Lower leg skin (tissue), 4 donors: ENCODE measurements at regions not wholly inside any gene's neighbourhood (a gene's known extent, or its start where the extent isn't known, plus 50 kb on each side); places are given as distances from the start of the nearest gene placed in this dataset.

Experiments
- DNase-seq, 2 donors: peaks; one replicate each; pipeline ENCODE4 v3.0.0-alpha.2; 2019; ENCODE audit warnings: low spot score in 2 of 2
- H3K4me3 ChIP-seq: fragments of 200-600 bp; sonication (generic); 2 replicates; pipeline ENCODE4 v1.5.1; 2017; ENCODE audit warnings: mild to moderate bottlenecking, low read depth; ENCODE audit not compliant: poor library complexity, severe bottlenecking
- POLR2A ChIP-seq, 2 donors: fragments of 450-650 bp; IDR thresholded peaks; one replicate each; pipeline ENCODE4 v1.6.1; 2016 to 2017; ENCODE audit warnings: antibody characterized with exemption in 2 of 2, mild to moderate bottlenecking in 1 of 2, moderate library complexity in 1 of 2
- WGBS, 2 donors: methylation state at CpG; one replicate each; pipeline ENCODE4 v1.1.5; 2018; 5-methylcytosine and 5-hydroxymethylcytosine counted together
- intact Hi-C: fragments of 100-400 bp; cut with DNase I; formaldehyde crosslinking; loops from one replicate; pipeline ENCODE4 v1.15.0; 2023; ENCODE audit warnings: low total_unique reads
- TF ChIP-seq, protein P1 (sequence below), 3 donors: fragments of 450-650 bp; IDR thresholded peaks; one replicate each; pipeline ENCODE4 v1.5.1; 2016; ENCODE audit warnings: antibody characterized with exemption in 3 of 3, mild to moderate bottlenecking in 3 of 3, moderate library complexity in 2 of 3

GRCh38 chr14:62329427-62329826 is 567.2 kb downstream of the SNAPC1 start:
- intact Hi-C loops, result no loop called here
- DNase-seq, result no peak
- TF ChIP-seq, protein P1, sequence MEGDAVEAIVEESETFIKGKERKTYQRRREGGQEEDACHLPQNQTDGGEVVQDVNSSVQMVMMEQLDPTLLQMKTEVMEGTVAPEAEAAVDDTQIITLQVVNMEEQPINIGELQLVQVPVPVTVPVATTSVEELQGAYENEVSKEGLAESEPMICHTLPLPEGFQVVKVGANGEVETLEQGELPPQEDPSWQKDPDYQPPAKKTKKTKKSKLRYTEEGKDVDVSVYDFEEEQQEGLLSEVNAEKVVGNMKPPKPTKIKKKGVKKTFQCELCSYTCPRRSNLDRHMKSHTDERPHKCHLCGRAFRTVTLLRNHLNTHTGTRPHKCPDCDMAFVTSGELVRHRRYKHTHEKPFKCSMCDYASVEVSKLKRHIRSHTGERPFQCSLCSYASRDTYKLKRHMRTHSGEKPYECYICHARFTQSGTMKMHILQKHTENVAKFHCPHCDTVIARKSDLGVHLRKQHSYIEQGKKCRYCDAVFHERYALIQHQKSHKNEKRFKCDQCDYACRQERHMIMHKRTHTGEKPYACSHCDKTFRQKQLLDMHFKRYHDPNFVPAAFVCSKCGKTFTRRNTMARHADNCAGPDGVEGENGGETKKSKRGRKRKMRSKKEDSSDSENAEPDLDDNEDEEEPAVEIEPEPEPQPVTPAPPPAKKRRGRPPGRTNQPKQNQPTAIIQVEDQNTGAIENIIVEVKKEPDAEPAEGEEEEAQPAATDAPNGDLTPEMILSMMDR (IDR thresholded peaks at IDR 0.05), result no peak
- no peak for TF ChIP-seq POLR2A (IDR thresholded peaks at IDR 0.05)
- 46 to 47% methylated on average over 2 of the region's 2 CpGs for WGBS, 2 donors
- no peak overlapping the region for H3K4me3 ChIP-seq

DNA sequence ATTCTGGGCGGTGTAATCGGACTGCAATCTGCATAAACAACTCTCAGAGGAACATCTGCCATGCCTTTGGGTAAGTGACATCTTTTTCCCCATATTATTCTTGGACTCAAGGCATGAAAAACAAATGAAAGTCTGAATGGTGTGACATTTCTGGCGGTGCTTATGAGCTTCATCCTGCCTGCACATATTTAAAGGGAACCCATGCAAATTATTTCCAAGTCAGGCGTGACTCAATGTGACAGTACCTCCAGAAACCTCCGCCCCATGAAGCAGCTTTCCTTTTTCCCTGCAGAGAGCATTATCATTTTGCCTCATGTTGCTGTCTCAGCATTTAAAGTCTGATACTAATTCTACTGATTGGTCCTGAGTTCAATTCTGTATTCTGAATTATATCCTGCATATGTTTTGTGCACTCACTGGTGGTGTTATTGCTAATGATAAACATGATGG is 585.4 kb downstream of the SNAPC1 start:
- no peak for DNase-seq
- no peak overlapping the region for H3K4me3 ChIP-seq
- WGBS, 2 donors, result 78% methylated on average over 5 of the region's 5 CpGs
- no peak for TF ChIP-seq POLR2A (IDR thresholded peaks at IDR 0.05)
- TF ChIP-seq, protein P1 (IDR thresholded peaks at IDR 0.05), result no peak
- intact Hi-C loops, result no loop called here

DNA sequence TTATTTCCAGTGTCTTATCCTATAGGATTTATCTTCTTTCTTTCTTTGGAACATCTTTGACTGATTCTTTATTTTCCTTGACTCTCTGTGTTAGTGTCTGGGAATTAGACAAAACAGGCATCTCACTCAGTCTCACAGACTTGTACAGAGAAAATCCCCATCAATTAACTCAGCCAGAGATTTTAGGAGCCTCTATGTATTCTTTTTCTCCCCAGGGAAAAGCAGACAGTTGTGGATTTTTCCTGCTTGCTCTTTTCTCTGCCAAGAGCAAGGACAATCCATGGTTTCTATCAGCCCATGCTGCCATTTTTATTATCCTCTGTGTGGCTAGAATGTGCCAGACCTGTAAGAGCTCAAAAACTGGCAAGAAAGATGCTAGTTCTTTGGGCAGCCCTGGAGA is 595.1 kb downstream of the SNAPC1 start:
- no peak for DNase-seq
- no peak for TF ChIP-seq POLR2A (IDR thresholded peaks at IDR 0.05)
- TF ChIP-seq, protein P1 (IDR thresholded peaks at IDR 0.05), result no peak
- no peak overlapping the region for H3K4me3 ChIP-seq
- intact Hi-C loops, result no loop called here

DNA sequence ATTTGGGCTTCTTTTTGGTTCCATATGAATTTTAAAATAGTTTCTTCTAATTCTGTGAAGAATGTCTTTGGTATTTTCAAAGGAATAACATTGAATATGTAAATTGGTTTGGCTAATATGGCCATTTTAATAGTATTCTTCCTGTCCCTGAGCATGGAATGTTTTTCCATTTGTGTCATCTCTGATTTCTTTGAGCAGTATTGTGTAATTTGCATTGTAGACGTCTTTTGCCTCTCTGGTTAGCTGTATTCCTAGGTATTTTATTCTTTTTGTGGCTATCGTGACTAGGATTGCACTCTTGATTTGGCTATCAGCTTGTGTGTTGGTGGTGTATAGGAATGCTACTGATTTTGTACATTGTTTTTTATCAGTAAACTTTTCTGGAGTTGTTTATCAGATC is 601.9 kb downstream of the SNAPC1 start:
- no peak for TF ChIP-seq POLR2A (IDR thresholded peaks at IDR 0.05)
- TF ChIP-seq, protein P1 (IDR thresholded peaks at IDR 0.05), result no peak
- WGBS, 2 donors, result 69 to 76% methylated on average over 2 of the region's 2 CpGs

DNA sequence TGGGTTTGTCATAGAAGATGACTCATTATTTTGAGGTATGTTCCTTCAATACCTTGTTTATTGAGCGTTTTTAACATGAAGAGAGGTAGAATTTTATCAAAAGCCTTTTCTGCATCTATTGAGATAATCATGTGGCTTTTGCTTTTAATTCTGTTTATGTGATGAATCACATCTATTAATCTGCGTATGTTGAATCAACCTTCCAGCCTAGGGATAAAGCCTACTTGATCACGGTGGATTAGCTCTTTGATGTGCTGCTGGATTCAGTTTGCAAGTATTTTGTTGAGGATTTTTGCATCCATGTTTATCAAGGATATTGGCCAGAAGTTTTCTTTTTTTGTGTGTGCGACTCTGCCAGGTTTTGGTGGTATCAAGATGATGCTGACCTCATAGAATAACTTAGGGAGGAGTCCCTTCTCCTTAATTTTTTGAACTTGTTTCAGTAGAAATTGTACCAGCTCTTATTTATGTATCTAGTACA is 602.6 kb downstream of the SNAPC1 start:
- 47 to 53% methylated on average over 4 of the region's 4 CpGs for WGBS, 2 donors

More for the DNA sequence above, 601.9 kb downstream of the SNAPC1 start:
- H3K4me3 ChIP-seq, result no peak overlapping the region
- DNase-seq, result no peak
- intact Hi-C loops, result no loop called here

More for the DNA sequence above, 602.6 kb downstream of the SNAPC1 start:
- intact Hi-C loops, result no loop called here
- no peak for DNase-seq
- no peak for TF ChIP-seq POLR2A (IDR thresholded peaks at IDR 0.05)
- TF ChIP-seq, protein P1 (IDR thresholded peaks at IDR 0.05), result no peak
- H3K4me3 ChIP-seq, result no peak overlapping the region
